OCI-LY1 (cell line): ENCODE measurements at regions not wholly inside any gene's neighbourhood (a gene's known extent, or its start where the extent isn't known, plus 50 kb on each side); places are given as distances from the start of the nearest gene placed in this dataset.

Source experiments
- CTCF ChIP-seq: fragments of 200-600 bp; sonication (generic), shearing (Covaris generic); IDR thresholded peaks from 2 replicates; pipeline ENCODE4 v1.5.1; 2017; ENCODE audit warnings: mild to moderate bottlenecking, antibody characterized with exemption, low read length, moderate library complexity, mixed read lengths
- EZH2 ChIP-seq: fragments of 200-600 bp; sonication (generic), shearing (Covaris generic); IDR thresholded peaks from 2 replicates; pipeline ENCODE4 v1.8.0; 2017; ENCODE audit warnings: borderline replicate concordance, mixed run types, mild to moderate bottlenecking, antibody characterized with exemption, low read length, moderate library complexity, mixed read lengths

GRCh38 chr2:180646756-180647155 is 333.6 kb upstream of the UBE2E3 start:
- TF ChIP-seq CTCF (no peak), EZH2 (no peak)
